ENCODE measurements at regions not wholly inside any gene's neighbourhood (a gene's known extent, or its start where the extent isn't known, plus 50 kb on each side); places are given as distances from the start of the nearest gene placed in this dataset.

DNA sequence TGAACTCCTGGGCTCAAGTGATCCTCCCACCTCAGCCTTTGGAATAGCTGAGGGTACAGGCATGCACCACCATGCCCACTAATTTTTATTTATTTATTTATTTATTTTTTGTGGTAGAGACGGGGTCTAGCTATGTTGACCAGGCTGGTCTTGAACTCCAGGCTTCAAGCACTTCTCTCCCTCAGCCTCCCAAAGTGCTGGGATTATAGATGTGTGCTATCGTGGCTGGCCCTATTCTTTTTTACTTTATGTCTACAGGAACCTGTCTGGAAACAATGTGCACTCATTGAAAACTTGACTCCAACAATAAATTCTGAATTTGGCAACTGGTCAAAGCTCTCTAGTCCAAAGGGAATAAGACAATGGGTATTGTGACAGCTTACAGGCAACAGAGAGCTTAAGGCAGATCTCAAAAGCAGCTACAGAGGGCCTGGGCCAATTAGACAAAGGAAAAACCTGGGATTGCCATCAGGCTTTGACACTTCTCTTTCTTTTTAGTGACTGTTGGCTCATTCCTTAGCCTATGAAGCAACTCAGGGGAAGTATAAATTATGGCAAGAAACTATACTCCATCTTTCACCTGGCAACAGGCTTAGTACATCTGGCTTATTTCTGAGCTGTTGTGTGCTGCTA, 55.1 kb upstream of the RAPGEF4 start:
- H3K9me3 Mint-ChIP-seq: peaks cover 4% of the 10 kb centered on the region; the same call in 1 of the 2 replicates
- no peak for DNase-seq
- H3K27ac Mint-ChIP-seq: no peak overlapping the region
- peaks cover 17% of the 10 kb centered on the region for H3K36me3 Mint-ChIP-seq (ENCODE audit: low read depth)
- peaks cover 22% of the 10 kb centered on the region for H3K4me1 Mint-ChIP-seq (ENCODE audit: low read depth)
- peaks cover 4% of the 10 kb centered on the region; the same call in 1 of the 2 replicates for H3K27me3 Mint-ChIP-seq (ENCODE audit: insufficient read depth)
- TF ChIP-seq, protein P1, sequence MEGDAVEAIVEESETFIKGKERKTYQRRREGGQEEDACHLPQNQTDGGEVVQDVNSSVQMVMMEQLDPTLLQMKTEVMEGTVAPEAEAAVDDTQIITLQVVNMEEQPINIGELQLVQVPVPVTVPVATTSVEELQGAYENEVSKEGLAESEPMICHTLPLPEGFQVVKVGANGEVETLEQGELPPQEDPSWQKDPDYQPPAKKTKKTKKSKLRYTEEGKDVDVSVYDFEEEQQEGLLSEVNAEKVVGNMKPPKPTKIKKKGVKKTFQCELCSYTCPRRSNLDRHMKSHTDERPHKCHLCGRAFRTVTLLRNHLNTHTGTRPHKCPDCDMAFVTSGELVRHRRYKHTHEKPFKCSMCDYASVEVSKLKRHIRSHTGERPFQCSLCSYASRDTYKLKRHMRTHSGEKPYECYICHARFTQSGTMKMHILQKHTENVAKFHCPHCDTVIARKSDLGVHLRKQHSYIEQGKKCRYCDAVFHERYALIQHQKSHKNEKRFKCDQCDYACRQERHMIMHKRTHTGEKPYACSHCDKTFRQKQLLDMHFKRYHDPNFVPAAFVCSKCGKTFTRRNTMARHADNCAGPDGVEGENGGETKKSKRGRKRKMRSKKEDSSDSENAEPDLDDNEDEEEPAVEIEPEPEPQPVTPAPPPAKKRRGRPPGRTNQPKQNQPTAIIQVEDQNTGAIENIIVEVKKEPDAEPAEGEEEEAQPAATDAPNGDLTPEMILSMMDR (IDR thresholded peaks at IDR 0.05): no peak
- no peak overlapping the region for H3K4me3 Mint-ChIP-seq

DNA sequence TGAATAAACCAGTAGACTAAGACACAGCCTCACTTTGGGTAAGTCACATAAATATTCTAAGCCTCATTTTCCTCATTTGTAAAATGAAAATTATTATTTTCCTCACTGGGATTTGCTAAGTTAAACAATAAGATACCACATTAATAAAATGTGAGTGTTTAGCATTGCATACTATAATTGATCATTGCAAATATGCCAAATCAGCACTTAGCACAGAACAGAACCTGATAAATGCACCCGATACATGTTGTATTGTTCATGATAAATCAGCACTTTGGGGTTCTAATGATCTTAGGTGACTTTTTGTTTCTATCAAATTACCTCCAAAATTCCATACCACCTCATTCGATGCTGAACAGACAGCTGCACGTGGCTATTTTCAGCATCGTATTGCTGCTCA, 50.2 kb upstream of the RAPGEF4 start:
- peaks cover 9% of the 10 kb centered on the region; the same call in 1 of the 2 replicates for H3K27me3 Mint-ChIP-seq (ENCODE audit: insufficient read depth)
- H3K36me3 Mint-ChIP-seq (ENCODE audit: low read depth): peaks cover 39% of the 10 kb centered on the region
- peaks cover 15% of the 10 kb centered on the region for H3K4me1 Mint-ChIP-seq (ENCODE audit: low read depth)
- H3K27ac Mint-ChIP-seq: no peak overlapping the region
- H3K4me3 Mint-ChIP-seq: no peak overlapping the region
- TF ChIP-seq, protein P1 (IDR thresholded peaks at IDR 0.05): no peak
- DNase-seq: no peak
- peaks cover 27% of the 10 kb centered on the region for H3K9me3 Mint-ChIP-seq

Measured in HFFc6 (cell line).